Adrenal gland (tissue), 9 donors: ENCODE measurements at regions not wholly inside any gene's neighbourhood (a gene's known extent, or its start where the extent isn't known, plus 50 kb on each side); places are given as distances from the start of the nearest gene placed in this dataset.

ENCODE experiments used
- DNase-seq, 7 donors: peaks; one replicate each; pipeline ENCODE4 v3.0.0-alpha.2; 2019 to 2020
- H3K27ac ChIP-seq, 5 donors: fragments of 200-600 bp; sonication (generic) in 4 of 5; 1 replicate in 3 of 5; 2 replicates in 2 of 5; pipeline versions ENCODE4 v1.5.1 to v1.8.0; 2016 to 2020; ENCODE audit warnings: mild to moderate bottlenecking in 1 of 5
- H3K27me3 ChIP-seq: fragments of 200-600 bp; 2 replicates; pipeline ENCODE4 v1.8.0; 2021
- H3K36me3 ChIP-seq, 2 donors: fragments of 200-600 bp; replicated peaks in 1 of 2; 1 replicate in 1 of 2; 2 replicates in 1 of 2; pipeline versions ENCODE4 v1.5.1 to v1.8.0; 2018 to 2022
- H3K4me1 ChIP-seq, 2 donors: fragments of 200-600 bp; replicated peaks in 1 of 2; 1 replicate in 1 of 2; 2 replicates in 1 of 2; pipeline versions ENCODE4 v1.5.1 to v1.8.0; 2018 to 2021
- H3K4me3 ChIP-seq, 4 donors: fragments of 200-600 bp; sonication (generic) in 3 of 4; one replicate each; pipeline ENCODE4 v1.5.1; 2016 to 2018
- H3K9me3 ChIP-seq, 3 donors: fragments of 200-600 bp; sonication (generic) in 1 of 3; replicated peaks in 1 of 3; 1 replicate in 2 of 3; 2 replicates in 1 of 3; pipeline versions ENCODE4 v1.5.1 to v1.8.0; 2016 to 2021
- CTCF ChIP-seq, 6 experiments: fragments of 450-650 bp in 4 of 6; fragments of 200-600 bp in 2 of 6; sonication (generic) in 1 of 6; IDR thresholded peaks; 1 replicate in 5 of 6; 2 replicates in 1 of 6; pipeline versions ENCODE4 v1.5.1 to v1.8.0; 2016 to 2021; ENCODE audit warnings: antibody characterized with exemption in 6 of 6, mild to moderate bottlenecking in 2 of 6, moderate library complexity in 1 of 6
- POLR2A ChIP-seq, 2 donors: fragments of 450-650 bp; IDR thresholded peaks; one replicate each; pipeline ENCODE4 v1.6.1; 2017; ENCODE audit warnings: antibody characterized with exemption in 2 of 2, mild to moderate bottlenecking in 2 of 2, moderate library complexity in 1 of 2
- WGBS, 4 donors: extraction: QIAGEN DNeasy Blood & Tissue Kit in 2 of 4; methylation state at CpG; one replicate each; pipeline versions ENCODE4 v1.1.5 to v1.1.7; 2013 to 2017; 5-methylcytosine and 5-hydroxymethylcytosine counted together
- intact Hi-C, 2 donors: fragments of 100-400 bp; cut with DNase I; formaldehyde crosslinking; loops; one replicate each; pipeline versions ENCODE4 v1.14.1 to v1.15.0; 2022 to 2023
- donor health status: healthy with polysubstance abuse.
- donor health status: Bipolar disorder and iron deficiency.
- donor health status: DM: yes; HTN: yes; CAD: no.
- donor health status: DM: no; HTN: no; CAD: no.
- donor health status: DM: no; HTN: no; CAD: no.

GRCh38 chr11:112835591-112836255, 125.5 kb upstream of the NCAM1 start:
- H3K4me3 ChIP-seq = no peak overlapping the region
- intact Hi-C loops = no loop called here
- DNase-seq = peak in 2 of 7 donors; percentile 19 to 84

GRCh38 chr11:112836256-112836602, 125.0 kb upstream of the NCAM1 start:
- peak overlapping the region in 1 of 5 donors; percentile 66 for H3K27ac ChIP-seq
- intact Hi-C loops = no loop called here
- H3K4me3 ChIP-seq = no peak overlapping the region
- H3K4me1 ChIP-seq = peaks cover 0 to 3% of the 10 kb centered on the region in 2 donors
- no peak for DNase-seq
- 78 to 90% (median 83%) methylated on average over 5 to 9 of the region's 9 CpGs for WGBS, 4 donors
- no peaks in the 10 kb centered on the region for H3K27me3 ChIP-seq
- no peaks in the 10 kb centered on the region for H3K36me3 ChIP-seq
- TF ChIP-seq CTCF (IDR thresholded peaks at IDR 0.05) = no peak
- TF ChIP-seq POLR2A (IDR thresholded peaks at IDR 0.05) = no peak
- no peaks in the 10 kb centered on the region for H3K9me3 ChIP-seq

More at GRCh38 chr11:112835591-112836255, 125.5 kb upstream of the NCAM1 start:
- WGBS, 4 donors = 74 to 80% (median 77%) methylated on average over 9 to 13 of the region's 13 CpGs
- Histone ChIP-seq H3K27ac (peak overlapping the region in 1 of 5 donors; percentile 66), H3K27me3 (no peaks in the 10 kb centered on the region), H3K36me3 (no peaks in the 10 kb centered on the region), H3K9me3 (no peaks in the 10 kb centered on the region), H3K4me1 (peaks cover 0 to 3% of the 10 kb centered on the region in 2 donors)
- TF ChIP-seq POLR2A (IDR thresholded peaks at IDR 0.05) = peak in 1 of 2 donors; percentile 11
- no peak for TF ChIP-seq CTCF (IDR thresholded peaks at IDR 0.05)

- no peak overlapping the region for H3K4me3 ChIP-seq
- H3K36me3 ChIP-seq = no peaks in the 10 kb centered on the region
- no peak for TF ChIP-seq POLR2A (IDR thresholded peaks at IDR 0.05)
- peak in 4 of 6 experiments; percentile 5 to 30 (median 21) for TF ChIP-seq CTCF (IDR thresholded peaks at IDR 0.05)
- WGBS, 4 donors = 66 to 80% (median 72%) methylated on average over 3 to 8 of the region's 8 CpGs
- no peaks in the 10 kb centered on the region for H3K27me3 ChIP-seq
- H3K4me1 ChIP-seq = peaks cover 0 to 3% of the 10 kb centered on the region in 2 donors
- intact Hi-C loops = no loop called here
- DNase-seq = peak in 5 of 7 donors; percentile 21 to 72 (median 24)
- H3K27ac ChIP-seq = peak overlapping the region in 1 of 5 donors; percentile 66
- H3K9me3 ChIP-seq = no peaks in the 10 kb centered on the region
These were observed 123.9 kb upstream of the NCAM1 start for GRCh38 chr11:112837162-112837826.

- Histone ChIP-seq H3K27ac (no peak overlapping the region), H3K27me3 (no peaks in the 10 kb centered on the region), H3K4me3 (no peak overlapping the region), H3K4me1 (peaks cover 0 to 3% of the 10 kb centered on the region in 2 donors), H3K9me3 (no peaks in the 10 kb centered on the region), H3K36me3 (no peaks in the 10 kb centered on the region)
- TF ChIP-seq POLR2A (IDR thresholded peaks at IDR 0.05) (no peak), CTCF (IDR thresholded peaks at IDR 0.05) (no peak)
- intact Hi-C loops = no loop called here
- DNase-seq = no peak
- 73 to 88% (median 85%) methylated on average over 3 of the region's 3 CpGs for WGBS, 4 donors
These were observed 122.2 kb upstream of the NCAM1 start for GRCh38 chr11:112839051-112839450.
